BLaER1 treated with 17β-estradiol and CSF1 and Interleukin-3, amounts not matched to agents 10 nM and 100 nM (cell line): ENCODE measurements at regions not wholly inside any gene's neighbourhood (a gene's known extent, or its start where the extent isn't known, plus 50 kb on each side); places are given as distances from the start of the nearest gene placed in this dataset.
"Not testable (repeated sequence)": the region's sequence is repeated elsewhere in the genome, so short reads cannot be mapped to it uniquely, and the experiment has no call there.

Experiments
- H3K27ac ChIP-seq, 11 experiments: shearing (Covaris generic); formaldehyde crosslinking; 2 replicates each; pipeline ENCODE4 v1.8.1; 2022
- H3K27me3 ChIP-seq, 11 experiments: shearing (Covaris generic); formaldehyde crosslinking; 2 replicates each; pipeline ENCODE4 v1.8.1; 2022
- H3K36me3 ChIP-seq, 11 experiments: shearing (Covaris generic); formaldehyde crosslinking; 2 replicates each; pipeline ENCODE4 v1.8.1; 2022
- H3K4me1 ChIP-seq, 10 experiments: shearing (Covaris generic); formaldehyde crosslinking; 2 replicates each; pipeline ENCODE4 v1.8.1; 2022
- H3K4me2 ChIP-seq, 11 experiments: shearing (Covaris generic); formaldehyde crosslinking; 2 replicates each; pipeline ENCODE4 v1.8.1; 2022
- H3K4me3 ChIP-seq, 10 experiments: shearing (Covaris generic); formaldehyde crosslinking; 2 replicates each; pipeline ENCODE4 v1.8.1; 2022
- H3K9ac ChIP-seq, 11 experiments: shearing (Covaris generic); formaldehyde crosslinking; 2 replicates each; pipeline ENCODE4 v1.8.1; 2022
- H3K9me3 ChIP-seq, 11 experiments: shearing (Covaris generic); formaldehyde crosslinking; replicated peaks in 1 of 11; 2 replicates each; pipeline ENCODE4 v1.8.1; 2022
- H4K20me1 ChIP-seq, 11 experiments: shearing (Covaris generic); formaldehyde crosslinking; 2 replicates each; pipeline ENCODE4 v1.8.1; 2022
- Cebpa-rat ChIP-seq, 11 experiments: shearing (Covaris generic); IDR thresholded peaks; 2 replicates each; pipeline ENCODE4 v1.8.1; 2022

DNA sequence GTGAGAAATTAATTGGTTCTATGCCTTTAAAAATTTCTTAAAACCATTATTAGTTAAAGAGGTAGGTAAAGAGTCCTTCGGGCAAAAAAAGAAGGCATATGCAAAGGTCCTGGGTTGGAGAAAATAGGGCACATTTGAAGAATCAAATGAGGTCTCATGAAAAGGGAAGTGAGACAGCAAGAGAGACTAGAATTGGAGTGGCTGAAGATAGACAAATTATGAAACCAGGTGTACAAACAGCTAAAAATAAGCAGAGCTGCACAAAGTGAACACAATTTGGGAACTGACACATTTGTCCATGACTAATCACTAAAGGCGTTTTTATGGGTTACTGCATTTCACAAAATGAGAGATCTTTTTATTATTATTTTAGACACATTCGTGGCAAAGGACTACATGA lies 581.2 kb downstream of the PYDC2 start:
- Histone ChIP-seq H3K27me3 (no peaks in the 10 kb centered on the region), H3K4me1 (no peaks in the 10 kb centered on the region), H3K9me3 (no peaks in the 10 kb centered on the region), H3K4me2 (no peak overlapping the region), H3K36me3 (no peaks in the 10 kb centered on the region), H3K4me3 (no peak overlapping the region), H3K27ac (no peak overlapping the region), H3K9ac (no peak overlapping the region), H4K20me1 (no peaks in the 10 kb centered on the region)
- TF ChIP-seq Cebpa-rat (IDR thresholded peaks at IDR 0.05), result no peak

DNA sequence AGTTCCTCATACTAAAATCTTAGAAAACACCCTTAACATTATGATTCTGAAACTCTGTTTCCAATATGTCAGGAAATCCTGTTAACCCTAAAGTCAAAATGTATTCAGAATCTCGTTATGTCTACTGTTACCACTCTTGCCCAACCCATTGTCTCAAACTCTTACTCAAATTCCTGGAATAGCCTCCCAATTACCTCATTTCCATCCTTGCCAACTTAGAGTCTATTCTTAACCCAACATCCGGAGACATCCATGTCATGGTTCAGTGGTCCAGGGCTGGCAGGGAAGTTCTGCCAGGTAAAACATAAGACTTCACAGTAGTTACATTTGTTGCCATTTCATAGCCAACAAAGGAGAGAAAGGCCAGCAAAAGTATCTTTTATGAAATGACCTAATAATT lies 593.9 kb downstream of the PYDC2 start:
- Histone ChIP-seq H3K9ac (no peak overlapping the region), H3K27ac (no peak overlapping the region), H3K27me3 (no peaks in the 10 kb centered on the region), H3K4me1 (no peaks in the 10 kb centered on the region), H4K20me1 (no peaks in the 10 kb centered on the region), H3K4me3 (no peak overlapping the region), H3K36me3 (no peaks in the 10 kb centered on the region), H3K4me2 (no peak overlapping the region), H3K9me3 (no peaks in the 10 kb centered on the region)
- no peak for TF ChIP-seq Cebpa-rat (IDR thresholded peaks at IDR 0.05)

DNA sequence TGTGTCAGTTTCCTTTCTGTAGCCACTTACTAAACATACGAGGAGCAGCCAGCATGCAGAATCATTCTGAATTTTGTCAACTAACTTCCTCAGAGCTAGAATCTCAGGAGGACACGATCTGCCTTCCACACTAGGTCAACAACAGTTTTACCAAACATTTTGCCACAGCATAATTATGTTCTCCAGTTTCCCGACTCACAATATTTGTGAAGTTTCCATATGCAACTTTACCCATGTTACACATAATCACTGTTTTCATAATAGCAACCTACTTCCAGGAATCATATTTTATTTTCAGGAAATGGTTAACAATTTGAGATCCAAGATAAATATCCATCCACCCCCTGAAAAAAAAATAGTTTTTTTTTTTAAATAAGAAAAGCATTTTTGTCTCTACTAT lies 595.0 kb downstream of the PYDC2 start:
- Histone ChIP-seq H3K4me1 (no peaks in the 10 kb centered on the region), H3K4me2 (no peak overlapping the region), H3K4me3 (no peak overlapping the region), H3K27me3 (no peaks in the 10 kb centered on the region), H3K9ac (no peak overlapping the region), H3K27ac (no peak overlapping the region), H3K9me3 (no peaks in the 10 kb centered on the region), H3K36me3 (no peaks in the 10 kb centered on the region), H4K20me1 (no peaks in the 10 kb centered on the region)
- TF ChIP-seq Cebpa-rat (IDR thresholded peaks at IDR 0.05), result no peak

DNA sequence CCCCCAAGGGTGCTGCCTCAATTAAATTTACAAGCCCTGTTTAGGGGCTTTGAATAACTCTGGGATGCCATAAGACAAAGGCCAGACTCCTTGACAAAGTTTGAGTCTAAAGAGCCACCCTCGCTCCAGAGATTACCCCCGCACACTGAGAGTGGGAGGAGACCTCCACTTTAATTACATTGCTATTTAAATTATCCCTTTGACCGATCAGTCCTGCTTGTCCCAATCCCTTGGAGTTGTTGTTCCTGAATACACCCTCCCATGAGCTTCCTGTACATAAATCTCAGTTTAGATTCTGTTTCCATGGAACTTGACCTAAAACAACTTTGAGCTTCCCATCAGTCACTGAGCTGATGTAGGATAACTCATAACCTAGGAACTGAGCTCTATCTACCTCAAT lies 596.3 kb downstream of the PYDC2 start:
- Histone ChIP-seq H3K4me1 (no peaks in the 10 kb centered on the region), H3K27ac (no peak overlapping the region), H3K36me3 (no peaks in the 10 kb centered on the region), H3K9ac (no peak overlapping the region), H3K9me3 (no peaks in the 10 kb centered on the region), H4K20me1 (no peaks in the 10 kb centered on the region), H3K4me2 (no peak overlapping the region), H3K27me3 (no peaks in the 10 kb centered on the region), H3K4me3 (no peak overlapping the region)
- TF ChIP-seq Cebpa-rat (IDR thresholded peaks at IDR 0.05), result no peak

DNA sequence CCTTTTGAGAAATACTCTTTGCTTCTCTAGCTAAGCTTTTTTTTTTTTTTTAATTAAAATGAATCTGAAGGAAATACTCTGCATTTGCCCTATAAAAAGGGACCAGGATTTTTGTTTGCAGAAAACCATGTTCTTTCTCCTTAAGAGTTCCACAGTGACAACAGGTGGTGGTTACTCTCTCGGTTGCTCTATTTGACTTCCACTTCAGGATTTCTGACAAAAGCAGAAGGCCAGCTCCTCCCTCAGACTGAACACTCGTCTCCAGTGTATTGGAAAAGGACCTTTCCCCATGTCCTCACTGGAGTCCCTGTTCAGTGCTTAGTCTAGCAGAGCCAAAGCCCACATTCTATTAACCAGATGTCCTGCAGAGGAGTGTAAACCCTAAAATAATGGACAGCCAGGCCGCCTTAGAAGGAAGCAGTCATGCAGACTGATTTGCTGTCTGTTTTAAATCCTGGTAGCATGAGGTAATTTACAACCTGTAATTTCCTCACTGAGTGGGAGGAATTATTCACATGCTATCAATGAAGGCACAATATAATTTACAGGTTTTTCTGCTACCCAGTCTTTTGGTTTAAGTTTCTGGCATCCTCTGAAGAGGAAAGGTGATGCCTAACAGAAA lies 599.3 kb downstream of the PYDC2 start:
- no peak overlapping the region for H3K27ac ChIP-seq
- TF ChIP-seq Cebpa-rat (IDR thresholded peaks at IDR 0.05), result no peak
- H4K20me1 ChIP-seq, result no peaks in the 10 kb centered on the region
- peaks cover 0 to 10% (median 0%) of the 10 kb centered on the region in 10 experiments; a peak in 2 of 20 replicates for H3K4me1 ChIP-seq
- H3K36me3 ChIP-seq, result no peaks in the 10 kb centered on the region
- no peak overlapping the region for H3K9ac ChIP-seq
- H3K4me2 ChIP-seq, result no peak overlapping the region
- no peaks in the 10 kb centered on the region for H3K27me3 ChIP-seq
- no peaks in the 10 kb centered on the region for H3K9me3 ChIP-seq
- H3K4me3 ChIP-seq, result no peak overlapping the region

DNA sequence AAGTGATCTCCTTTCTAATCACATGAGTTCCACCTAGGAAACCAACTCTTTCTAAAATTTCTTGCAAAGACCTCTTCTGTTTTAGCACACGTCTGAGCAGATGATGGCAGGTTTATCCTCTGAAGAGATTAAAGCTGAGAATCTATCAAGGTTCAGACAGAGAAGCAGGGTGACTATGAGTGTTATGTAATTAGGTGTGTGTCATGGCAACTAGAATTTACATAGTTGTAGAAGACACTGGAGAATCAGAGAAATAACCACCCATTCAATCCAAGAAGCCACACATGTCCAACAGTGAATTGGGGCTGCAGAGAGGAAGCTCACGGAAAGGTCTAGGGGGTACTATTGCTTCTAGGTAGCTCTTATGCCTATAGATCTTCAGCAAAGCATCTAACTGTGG lies 600.5 kb downstream of the PYDC2 start:
- no peaks in the 10 kb centered on the region for H3K36me3 ChIP-seq
- peaks cover 0 to 10% (median 0%) of the 10 kb centered on the region in 10 experiments; a peak in 2 of 20 replicates for H3K4me1 ChIP-seq
- no peak overlapping the region for H3K4me2 ChIP-seq
- H3K4me3 ChIP-seq, result no peak overlapping the region
- H3K9me3 ChIP-seq, result no peaks in the 10 kb centered on the region
- no peak for TF ChIP-seq Cebpa-rat (IDR thresholded peaks at IDR 0.05)
- H4K20me1 ChIP-seq, result no peaks in the 10 kb centered on the region
- H3K27ac ChIP-seq, result no peak overlapping the region
- no peak overlapping the region for H3K9ac ChIP-seq
- H3K27me3 ChIP-seq, result no peaks in the 10 kb centered on the region

DNA sequence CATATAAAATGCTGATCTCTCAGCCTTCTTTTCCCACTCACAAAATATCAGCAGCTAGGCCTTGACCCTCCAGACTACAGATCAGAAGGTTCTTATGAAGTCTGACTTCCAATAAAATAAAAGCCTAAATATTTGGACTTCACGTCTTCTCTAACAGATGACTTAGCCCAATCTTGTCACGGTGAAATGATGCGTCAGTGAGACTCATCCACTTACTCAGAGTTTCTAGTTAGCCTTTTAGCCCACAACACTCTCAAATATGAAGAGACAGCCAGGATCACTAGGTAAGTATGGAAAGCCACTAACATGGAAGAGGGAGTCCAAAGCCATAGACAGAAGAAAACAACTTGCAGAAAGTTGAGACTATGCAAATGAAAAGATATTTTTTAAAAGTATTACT lies 601.2 kb downstream of the PYDC2 start:
- no peak for TF ChIP-seq Cebpa-rat (IDR thresholded peaks at IDR 0.05)
- H3K9me3 ChIP-seq, result no peaks in the 10 kb centered on the region
- H3K9ac ChIP-seq, result no peak overlapping the region
- no peak overlapping the region for H3K4me3 ChIP-seq
- H3K36me3 ChIP-seq, result no peaks in the 10 kb centered on the region
- no peaks in the 10 kb centered on the region for H4K20me1 ChIP-seq
- H3K27me3 ChIP-seq, result no peaks in the 10 kb centered on the region
- peaks cover 0 to 10% (median 0%) of the 10 kb centered on the region in 10 experiments; a peak in 2 of 20 replicates for H3K4me1 ChIP-seq
- H3K4me2 ChIP-seq, result no peak overlapping the region
- H3K27ac ChIP-seq, result no peak overlapping the region

DNA sequence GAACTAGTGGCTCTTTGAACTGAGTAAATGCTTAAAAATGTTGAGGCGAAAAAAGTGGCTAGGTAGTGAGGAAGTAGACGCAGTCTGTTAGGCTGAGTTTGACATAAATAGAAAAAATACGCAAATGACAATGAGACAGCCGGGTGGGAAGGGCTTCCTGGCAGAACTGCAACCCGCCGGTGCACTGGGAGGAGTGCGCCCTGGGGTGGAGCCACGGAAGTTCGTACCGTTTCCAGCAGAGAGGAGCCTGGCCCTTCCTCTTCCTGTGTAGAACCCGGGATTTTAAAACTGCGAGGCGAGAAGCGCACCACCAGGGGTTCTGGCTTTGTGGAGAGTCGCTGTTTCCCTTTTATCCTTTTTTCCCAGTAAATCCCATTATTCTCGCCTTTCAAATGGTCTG lies 602.6 kb downstream of the PYDC2 start:
- Histone ChIP-seq H4K20me1 (no peaks in the 10 kb centered on the region), H3K4me3 (no peak overlapping the region), H3K27ac (peak overlapping the region in 2 of 11 experiments; percentile 20 to 48; a peak in 4 of 22 replicates), H3K27me3 (no peaks in the 10 kb centered on the region), H3K4me1 (peaks cover 0 to 15% (median 0%) of the 10 kb centered on the region in 10 experiments; a peak in 3 of 20 replicates), H3K9ac (no peak overlapping the region), H3K4me2 (peak overlapping the region in 3 of 11 experiments; percentile 2 to 33 (median 29); a peak in 3 of 22 replicates), H3K36me3 (no peaks in the 10 kb centered on the region), H3K9me3 (no peaks in the 10 kb centered on the region)
- TF ChIP-seq Cebpa-rat (IDR thresholded peaks at IDR 0.05), result no peak

DNA sequence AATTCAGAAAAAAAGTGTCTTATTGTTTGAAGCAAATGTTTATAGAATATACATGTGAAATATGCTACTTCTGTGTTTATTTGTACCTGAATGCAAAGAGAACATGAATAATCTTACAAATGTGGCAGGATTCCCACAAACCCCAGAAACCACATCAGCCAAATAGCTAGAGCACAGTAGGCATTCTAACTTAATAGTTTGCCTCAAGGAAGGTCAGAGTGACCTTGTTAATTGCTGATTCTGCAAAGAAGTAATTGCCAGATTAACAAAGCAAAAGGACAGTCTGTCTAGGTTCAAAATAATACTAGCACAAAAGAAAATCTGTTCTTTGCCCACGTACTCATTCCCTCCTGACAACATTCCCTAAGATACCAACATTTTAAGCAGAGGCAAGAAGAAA lies 604.0 kb downstream of the PYDC2 start:
- Histone ChIP-seq H4K20me1 (no peaks in the 10 kb centered on the region), H3K4me3 (no peak overlapping the region), H3K9me3 (no peaks in the 10 kb centered on the region), H3K27me3 (no peaks in the 10 kb centered on the region), H3K9ac (no peak overlapping the region), H3K4me2 (no peak overlapping the region), H3K4me1 (peaks cover 0 to 24% (median 0%) of the 10 kb centered on the region in 10 experiments; a peak in 3 of 20 replicates), H3K36me3 (no peaks in the 10 kb centered on the region), H3K27ac (no peak overlapping the region)
- TF ChIP-seq Cebpa-rat (IDR thresholded peaks at IDR 0.05), result no peak

DNA sequence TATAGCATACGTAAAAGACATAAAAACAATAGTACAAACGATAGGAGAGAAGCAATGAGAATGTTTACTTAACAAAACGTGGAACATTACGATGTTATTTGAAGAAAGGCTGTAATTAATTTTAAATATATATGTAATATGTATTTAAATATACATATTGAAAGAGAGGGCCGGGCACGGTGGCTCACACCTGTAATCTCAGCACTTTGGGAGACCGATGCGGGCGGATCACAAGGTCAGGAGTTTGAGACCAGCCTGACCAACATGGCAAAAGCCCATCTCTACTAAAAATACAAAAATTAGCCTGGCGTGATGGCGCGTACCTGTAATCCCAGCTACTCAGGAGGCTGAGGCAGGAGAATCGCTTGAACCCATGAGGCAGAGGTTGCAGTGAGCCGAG lies 605.3 kb downstream of the PYDC2 start:
- not testable (repeated sequence) for H4K20me1 ChIP-seq, H3K27ac ChIP-seq, H3K9me3 ChIP-seq, H3K27me3 ChIP-seq, H3K9ac ChIP-seq, H3K4me3 ChIP-seq, H3K36me3 ChIP-seq, H3K4me2 ChIP-seq
- peaks cover 0 to 24% (median 0%) of the 10 kb centered on the region in 10 experiments; a peak in 3 of 20 replicates for H3K4me1 ChIP-seq
